Esophagus squamous epithelium (tissue), 4 donors: ENCODE measurements at regions not wholly inside any gene's neighbourhood (a gene's known extent, or its start where the extent isn't known, plus 50 kb on each side); places are given as distances from the start of the nearest gene placed in this dataset.

Source experiments
- CTCF ChIP-seq, 6 experiments: fragments of 450-650 bp in 4 of 6; fragments of 200-600 bp in 2 of 6; sonication (generic) in 2 of 6; IDR thresholded peaks; one replicate each; pipeline ENCODE4 v1.5.1; 2016 to 2019; ENCODE audit warnings: antibody characterized with exemption in 6 of 6, mild to moderate bottlenecking in 4 of 6, moderate library complexity in 4 of 6
- POLR2A ChIP-seq, 4 donors: fragments of 450-650 bp; IDR thresholded peaks; one replicate each; pipeline ENCODE4 v1.6.1; 2017; ENCODE audit warnings: antibody characterized with exemption in 4 of 4, mild to moderate bottlenecking in 4 of 4, moderate library complexity in 3 of 4

- TF ChIP-seq CTCF (IDR thresholded peaks at IDR 0.05) (no peak), POLR2A (IDR thresholded peaks at IDR 0.05) (no peak)
Measured at GRCh38 chr11:103680826-103681225, 355.6 kb upstream of the DDI1 start.
